OCI-LY3 (cell line): ENCODE measurements at regions not wholly inside any gene's neighbourhood (a gene's known extent, or its start where the extent isn't known, plus 50 kb on each side); places are given as distances from the start of the nearest gene placed in this dataset.

ENCODE experiments used
- H2AFZ ChIP-seq: fragments of 200-600, 300-600 bp; shearing (Covaris generic); 2 replicates; pipeline ENCODE4 v1.6.0; 2014; ENCODE audit warnings: antibody characterized with exemption, low read depth, low read length
- H3K27ac ChIP-seq: fragments of 200-600, 300-600 bp; sonication (generic); 2 replicates; pipeline ENCODE4 v1.5.1; 2014; ENCODE audit warnings: mild to moderate bottlenecking, low read length, moderate library complexity, mixed read lengths
- H3K27me3 ChIP-seq: fragments of 200-600, 300-600 bp; sonication (generic); 2 replicates; pipeline ENCODE4 v1.6.1; 2014; ENCODE audit warnings: low read depth, low read length, mixed read lengths
- H3K36me3 ChIP-seq: fragments of 200-600, 300-600 bp; sonication (generic); replicated peaks from 2 replicates; pipeline ENCODE3; 2014; ENCODE audit warnings: low read depth, low read length, mixed read lengths
- H3K4me1 ChIP-seq: fragments of 300-600, 200-600 bp; sonication (generic); 2 replicates; pipeline ENCODE4 v1.6.1; 2014; ENCODE audit warnings: low read length, mixed read lengths
- H3K4me2 ChIP-seq: fragments of 200-600, 300-600 bp; sonication (generic); 2 replicates; pipeline ENCODE4 v1.6.1; 2014; ENCODE audit warnings: low read length, mixed read lengths
- H3K4me3 ChIP-seq: fragments of 300-600, 200-600 bp; sonication (generic); 2 replicates; pipeline ENCODE4 v1.5.1; 2014; ENCODE audit warnings: antibody characterized with exemption, mild to moderate bottlenecking, low read length, moderate library complexity
- H3K79me2 ChIP-seq: fragments of 300-600, 200-600 bp; shearing (Covaris generic); 2 replicates; pipeline ENCODE4 v1.6.1; 2014; ENCODE audit warnings: mild to moderate bottlenecking, low read length, mixed read lengths
- H3K9ac ChIP-seq: fragments of 300-600, 200-600 bp; shearing (Covaris generic); 2 replicates; pipeline ENCODE4 v1.6.0; 2014; ENCODE audit warnings: mild to moderate bottlenecking, low read length, moderate library complexity
- H3K9me3 ChIP-seq: fragments of 200-600, 300-600 bp; shearing (Covaris generic); 2 replicates; pipeline ENCODE4 v1.6.1; 2014; ENCODE audit warnings: low read length, mixed read lengths; ENCODE audit not compliant: insufficient read depth
- H4K20me1 ChIP-seq: fragments of 200-600, 300-600 bp; sonication (generic); 2 replicates; pipeline ENCODE4 v1.6.1; 2016; ENCODE audit warnings: low read length, mixed read lengths; ENCODE audit not compliant: insufficient read depth
- EZH2phosphoT487 ChIP-seq: fragments of 200-600 bp; shearing (Covaris generic); IDR thresholded peaks from 2 replicates; pipeline ENCODE4 v1.6.1; 2018; ENCODE audit warnings: antibody characterized with exemption, mixed run types, low read depth
- TF ChIP-seq, protein P1 (sequence below): fragments of 200-600, 300-600 bp; sonication (generic); IDR thresholded peaks from 2 replicates; pipeline ENCODE4 v1.5.1; 2014; ENCODE audit warnings: antibody characterized with exemption, low read length, low read depth

- Histone ChIP-seq H3K27ac (no peak overlapping the region), H3K4me3 (no peak overlapping the region), H3K4me1 (no peaks in the 10 kb centered on the region), H3K27me3 (no peaks in the 10 kb centered on the region; the same call in 1 of the 2 replicates), H3K36me3 (no peaks in the 10 kb centered on the region), H4K20me1 (no peaks in the 10 kb centered on the region), H3K4me2 (no peak overlapping the region), H2AFZ (no peak overlapping the region), H3K9me3 (no peaks in the 10 kb centered on the region), H3K79me2 (no peaks in the 10 kb centered on the region), H3K9ac (no peak overlapping the region)
- TF ChIP-seq, protein P1, sequence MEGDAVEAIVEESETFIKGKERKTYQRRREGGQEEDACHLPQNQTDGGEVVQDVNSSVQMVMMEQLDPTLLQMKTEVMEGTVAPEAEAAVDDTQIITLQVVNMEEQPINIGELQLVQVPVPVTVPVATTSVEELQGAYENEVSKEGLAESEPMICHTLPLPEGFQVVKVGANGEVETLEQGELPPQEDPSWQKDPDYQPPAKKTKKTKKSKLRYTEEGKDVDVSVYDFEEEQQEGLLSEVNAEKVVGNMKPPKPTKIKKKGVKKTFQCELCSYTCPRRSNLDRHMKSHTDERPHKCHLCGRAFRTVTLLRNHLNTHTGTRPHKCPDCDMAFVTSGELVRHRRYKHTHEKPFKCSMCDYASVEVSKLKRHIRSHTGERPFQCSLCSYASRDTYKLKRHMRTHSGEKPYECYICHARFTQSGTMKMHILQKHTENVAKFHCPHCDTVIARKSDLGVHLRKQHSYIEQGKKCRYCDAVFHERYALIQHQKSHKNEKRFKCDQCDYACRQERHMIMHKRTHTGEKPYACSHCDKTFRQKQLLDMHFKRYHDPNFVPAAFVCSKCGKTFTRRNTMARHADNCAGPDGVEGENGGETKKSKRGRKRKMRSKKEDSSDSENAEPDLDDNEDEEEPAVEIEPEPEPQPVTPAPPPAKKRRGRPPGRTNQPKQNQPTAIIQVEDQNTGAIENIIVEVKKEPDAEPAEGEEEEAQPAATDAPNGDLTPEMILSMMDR: no peak
- TF ChIP-seq EZH2phosphoT487: no peak
These were observed 336.1 kb downstream of the DRD1 start for GRCh38 chr5:175107865-175108264.

GRCh38 chr5:175107028-175107588 lies 336.9 kb downstream of the DRD1 start:
- Histone ChIP-seq H3K9ac (no peak overlapping the region), H3K9me3 (no peaks in the 10 kb centered on the region)

DNA sequence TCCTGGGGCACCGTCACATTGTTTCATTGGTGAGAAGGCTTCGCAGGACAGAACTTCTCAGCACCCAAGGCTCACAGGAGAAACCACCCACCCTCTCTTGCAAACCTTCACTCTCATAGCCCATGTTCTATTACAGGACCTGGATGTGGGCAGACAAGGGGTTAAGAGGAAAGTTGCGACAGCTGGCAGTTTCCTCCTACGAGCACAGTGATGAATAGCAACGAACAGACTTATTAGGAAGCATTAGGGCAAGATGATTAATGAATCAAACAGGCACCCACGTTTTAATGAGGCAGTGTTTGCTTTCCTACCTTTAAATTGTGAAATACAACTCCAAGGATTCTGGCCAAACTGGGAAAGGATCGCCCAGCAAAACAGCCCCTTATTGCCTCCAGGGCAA lies 339.3 kb downstream of the DRD1 start:
- Histone ChIP-seq H3K36me3 (no peaks in the 10 kb centered on the region), H2AFZ (no peak overlapping the region), H4K20me1 (no peaks in the 10 kb centered on the region), H3K79me2 (no peaks in the 10 kb centered on the region), H3K4me1 (no peaks in the 10 kb centered on the region), H3K9ac (no peak overlapping the region), H3K27me3 (no peaks in the 10 kb centered on the region; the same call in 1 of the 2 replicates), H3K4me3 (no peak overlapping the region), H3K27ac (no peak overlapping the region), H3K9me3 (no peaks in the 10 kb centered on the region), H3K4me2 (no peak overlapping the region)
- TF ChIP-seq, protein P1: no peak
- TF ChIP-seq EZH2phosphoT487: no peak

More at GRCh38 chr5:175107028-175107588, 336.9 kb downstream of the DRD1 start:
- Histone ChIP-seq H3K79me2 (no peaks in the 10 kb centered on the region), H2AFZ (no peak overlapping the region), H3K36me3 (no peaks in the 10 kb centered on the region), H3K4me1 (no peaks in the 10 kb centered on the region), H3K4me3 (no peak overlapping the region), H3K27me3 (no peaks in the 10 kb centered on the region; the same call in 1 of the 2 replicates), H3K4me2 (no peak overlapping the region), H4K20me1 (no peaks in the 10 kb centered on the region), H3K27ac (no peak overlapping the region)
- TF ChIP-seq EZH2phosphoT487: no peak
- TF ChIP-seq, protein P1: no peak

DNA sequence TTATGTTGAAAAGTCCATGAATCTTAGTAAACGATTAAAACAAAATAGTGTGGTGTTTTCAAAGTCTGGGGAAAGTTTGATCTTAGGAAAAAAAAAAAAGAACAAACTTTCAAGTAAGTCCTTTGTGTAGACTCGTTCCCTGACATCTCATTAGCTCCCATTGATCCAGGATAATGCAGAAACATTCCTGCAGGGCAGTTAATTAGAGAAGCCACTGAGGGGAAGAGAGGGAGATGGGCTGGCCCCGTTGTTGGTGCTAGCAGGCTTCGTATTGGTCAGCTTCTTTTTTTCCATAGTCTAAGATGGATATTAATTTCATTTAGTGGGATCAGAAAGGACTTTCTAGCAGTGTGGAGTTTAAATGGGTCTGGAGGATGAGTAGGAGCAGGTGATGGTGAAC lies 340.2 kb downstream of the DRD1 start:
- no peak overlapping the region for H3K4me2 ChIP-seq
- H3K27me3 ChIP-seq: no peaks in the 10 kb centered on the region; the same call in 1 of the 2 replicates
- H2AFZ ChIP-seq: no peak overlapping the region
- no peak overlapping the region for H3K4me3 ChIP-seq
- H4K20me1 ChIP-seq: no peaks in the 10 kb centered on the region
- H3K27ac ChIP-seq: no peak overlapping the region
- no peak for TF ChIP-seq EZH2phosphoT487
- TF ChIP-seq, protein P1: no peak
- H3K9ac ChIP-seq: no peak overlapping the region
- H3K9me3 ChIP-seq: no peaks in the 10 kb centered on the region
- H3K36me3 ChIP-seq: no peaks in the 10 kb centered on the region
- H3K79me2 ChIP-seq: no peaks in the 10 kb centered on the region
- H3K4me1 ChIP-seq: no peaks in the 10 kb centered on the region
